ENCODE measurements at regions not wholly inside any gene's neighbourhood (a gene's known extent, or its start where the extent isn't known, plus 50 kb on each side); places are given as distances from the start of the nearest gene placed in this dataset.

DNA sequence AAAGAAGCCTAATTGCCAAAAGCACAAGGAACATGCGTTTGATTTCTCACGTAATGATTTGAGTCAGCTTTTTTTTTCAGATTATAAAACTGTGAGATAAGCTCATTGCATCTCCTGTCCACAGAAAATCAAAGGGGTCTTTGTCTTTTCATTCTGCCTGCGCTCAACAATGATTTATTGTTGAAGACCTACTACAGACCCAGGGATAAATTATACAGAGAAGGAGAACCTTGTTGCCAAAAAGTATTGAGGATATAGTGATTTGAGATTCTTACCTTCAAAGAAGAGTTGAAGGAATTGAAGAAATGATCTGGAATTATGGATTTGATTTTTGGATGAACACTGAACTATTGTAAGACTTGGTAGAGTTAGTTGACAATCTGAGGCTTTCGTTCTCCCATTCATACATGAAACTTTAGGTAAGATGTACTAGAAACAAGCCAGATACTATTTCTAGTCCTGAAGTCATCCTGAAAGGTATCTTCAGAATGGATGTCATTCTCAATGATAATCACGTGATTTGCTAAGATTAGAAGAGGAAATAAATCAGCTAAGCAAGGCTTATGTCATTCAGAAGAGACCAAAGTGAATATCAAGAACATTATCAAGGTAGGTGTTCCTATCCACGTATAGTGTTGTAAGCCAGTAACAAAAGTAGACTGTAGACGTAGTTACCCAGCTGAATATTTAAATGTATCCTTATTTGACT lies 71.1 kb upstream of the SCOC start:
- H3K4me1 ChIP-seq (ENCODE audit: control insufficient read depth, insufficient read depth, low read length), result peaks cover 20% of the 10 kb centered on the region
- H3K36me3 ChIP-seq (ENCODE audit: control insufficient read depth, insufficient read depth, low read length), result no peaks in the 10 kb centered on the region
- no peak overlapping the region for H3K4me3 ChIP-seq (ENCODE audit: low read depth, low read length)
- H3K9ac ChIP-seq (ENCODE audit: low read length), result no peak overlapping the region
- H3K27me3 ChIP-seq (ENCODE audit: control insufficient read depth, insufficient read depth, low read length), result no peaks in the 10 kb centered on the region
- no peaks in the 10 kb centered on the region for H3K9me3 ChIP-seq (ENCODE audit: control insufficient read depth, insufficient read depth, low read depth, low read length)
- H3K27ac ChIP-seq (ENCODE audit: low read depth, low read length), result no peak overlapping the region

GRCh38 chr4:140300271-140300970 lies 73.0 kb upstream of the SCOC start:
- Histone ChIP-seq H3K36me3 (ENCODE audit: control insufficient read depth, insufficient read depth, low read length) (no peaks in the 10 kb centered on the region), H3K4me3 (ENCODE audit: low read depth, low read length) (no peak overlapping the region), H3K9me3 (ENCODE audit: control insufficient read depth, insufficient read depth, low read depth, low read length) (no peaks in the 10 kb centered on the region), H3K27me3 (ENCODE audit: control insufficient read depth, insufficient read depth, low read length) (no peaks in the 10 kb centered on the region), H3K4me1 (ENCODE audit: control insufficient read depth, insufficient read depth, low read length) (peaks cover 32% of the 10 kb centered on the region), H3K9ac (ENCODE audit: low read length) (no peak overlapping the region), H3K27ac (ENCODE audit: low read depth, low read length) (no peak overlapping the region)

- Histone ChIP-seq H3K4me1 (ENCODE audit: control insufficient read depth, insufficient read depth, low read length) (peaks cover 32% of the 10 kb centered on the region), H3K27me3 (ENCODE audit: control insufficient read depth, insufficient read depth, low read length) (no peaks in the 10 kb centered on the region), H3K9ac (ENCODE audit: low read length) (no peak overlapping the region), H3K27ac (ENCODE audit: low read depth, low read length) (no peak overlapping the region), H3K4me3 (ENCODE audit: low read depth, low read length) (no peak overlapping the region), H3K9me3 (ENCODE audit: control insufficient read depth, insufficient read depth, low read depth, low read length) (no peaks in the 10 kb centered on the region), H3K36me3 (ENCODE audit: control insufficient read depth, insufficient read depth, low read length) (no peaks in the 10 kb centered on the region)
Measured at GRCh38 chr4:140298001-140298400, 75.4 kb upstream of the SCOC start.

- no peak overlapping the region for H3K4me3 ChIP-seq (ENCODE audit: low read depth, low read length)
- H3K36me3 ChIP-seq (ENCODE audit: control insufficient read depth, insufficient read depth, low read length), result no peaks in the 10 kb centered on the region
- H3K27me3 ChIP-seq (ENCODE audit: control insufficient read depth, insufficient read depth, low read length), result no peaks in the 10 kb centered on the region
- H3K9me3 ChIP-seq (ENCODE audit: control insufficient read depth, insufficient read depth, low read depth, low read length), result no peaks in the 10 kb centered on the region
- peaks cover 32% of the 10 kb centered on the region for H3K4me1 ChIP-seq (ENCODE audit: control insufficient read depth, insufficient read depth, low read length)
- H3K27ac ChIP-seq (ENCODE audit: low read depth, low read length), result no peak overlapping the region
- no peak overlapping the region for H3K9ac ChIP-seq (ENCODE audit: low read length)
Measured at GRCh38 chr4:140297221-140297570, 76.2 kb upstream of the SCOC start.

DNA sequence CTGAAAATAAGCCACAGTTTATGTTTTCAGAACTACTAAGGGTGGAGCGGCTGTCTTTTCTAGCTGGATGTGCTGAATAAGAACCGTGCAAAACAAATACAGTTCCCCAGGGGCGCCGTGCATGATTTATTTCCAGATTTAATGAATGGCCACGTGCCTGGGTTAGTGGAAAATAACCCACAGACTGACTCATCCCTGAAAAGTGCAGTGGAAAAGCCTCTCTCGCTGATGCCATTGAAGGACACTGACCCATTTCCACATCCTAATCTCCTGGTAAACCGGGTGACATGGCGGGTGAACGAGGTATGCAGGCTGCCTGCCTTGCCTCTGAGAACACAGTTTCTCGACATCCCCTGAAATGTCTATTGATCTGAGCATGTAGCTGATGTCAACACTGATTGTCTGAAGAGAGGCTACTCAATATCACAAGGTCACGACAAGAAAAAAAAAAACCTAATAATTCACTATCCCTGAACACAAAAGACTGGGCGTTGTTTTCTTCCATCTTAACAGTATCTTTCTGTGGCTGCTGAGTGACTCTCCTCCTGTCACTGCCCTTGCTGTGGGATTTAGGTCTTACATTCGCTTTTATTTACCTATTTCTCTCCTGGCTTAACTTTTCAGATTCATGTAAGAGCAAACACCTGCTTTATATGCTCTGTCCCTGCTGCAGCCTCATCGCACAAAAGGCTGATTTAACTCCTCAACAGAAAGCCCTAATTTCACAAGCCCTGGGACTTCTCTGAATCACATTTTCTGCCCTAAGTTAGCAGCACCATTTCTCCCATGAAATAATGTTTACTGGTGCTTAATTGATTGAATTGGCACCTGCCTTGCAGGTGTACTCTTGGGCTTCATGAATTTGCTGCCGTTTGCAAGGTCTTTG lies 76.9 kb upstream of the SCOC start:
- H3K4me1 ChIP-seq (ENCODE audit: control insufficient read depth, insufficient read depth, low read length), result peaks cover 32% of the 10 kb centered on the region
- no peak overlapping the region for H3K9ac ChIP-seq (ENCODE audit: low read length)
- no peaks in the 10 kb centered on the region for H3K36me3 ChIP-seq (ENCODE audit: control insufficient read depth, insufficient read depth, low read length)
- no peak overlapping the region for H3K27ac ChIP-seq (ENCODE audit: low read depth, low read length)
- no peak overlapping the region for H3K4me3 ChIP-seq (ENCODE audit: low read depth, low read length)
- H3K27me3 ChIP-seq (ENCODE audit: control insufficient read depth, insufficient read depth, low read length), result no peaks in the 10 kb centered on the region
- no peaks in the 10 kb centered on the region for H3K9me3 ChIP-seq (ENCODE audit: control insufficient read depth, insufficient read depth, low read depth, low read length)

GRCh38 chr4:140293979-140294378 lies 79.5 kb upstream of the SCOC start:
- Histone ChIP-seq H3K9me3 (ENCODE audit: control insufficient read depth, insufficient read depth, low read depth, low read length) (no peaks in the 10 kb centered on the region), H3K27me3 (ENCODE audit: control insufficient read depth, insufficient read depth, low read length) (no peaks in the 10 kb centered on the region), H3K9ac (ENCODE audit: low read length) (no peak overlapping the region), H3K36me3 (ENCODE audit: control insufficient read depth, insufficient read depth, low read length) (no peaks in the 10 kb centered on the region), H3K4me1 (ENCODE audit: control insufficient read depth, insufficient read depth, low read length) (peaks cover 24% of the 10 kb centered on the region), H3K27ac (ENCODE audit: low read depth, low read length) (no peak overlapping the region), H3K4me3 (ENCODE audit: low read depth, low read length) (no peak overlapping the region)

GRCh38 chr4:140291259-140291658 lies 82.2 kb upstream of the SCOC start:
- Histone ChIP-seq H3K9me3 (ENCODE audit: control insufficient read depth, insufficient read depth, low read depth, low read length) (peaks cover 11% of the 10 kb centered on the region; the same call in 1 of the 2 replicates), H3K4me3 (ENCODE audit: low read depth, low read length) (no peak overlapping the region), H3K27ac (ENCODE audit: low read depth, low read length) (no peak overlapping the region), H3K4me1 (ENCODE audit: control insufficient read depth, insufficient read depth, low read length) (peaks cover 2% of the 10 kb centered on the region; the same call in 1 of the 2 replicates), H3K36me3 (ENCODE audit: control insufficient read depth, insufficient read depth, low read length) (no peaks in the 10 kb centered on the region), H3K27me3 (ENCODE audit: control insufficient read depth, insufficient read depth, low read length) (no peaks in the 10 kb centered on the region), H3K9ac (ENCODE audit: low read length) (no peak overlapping the region)

DNA sequence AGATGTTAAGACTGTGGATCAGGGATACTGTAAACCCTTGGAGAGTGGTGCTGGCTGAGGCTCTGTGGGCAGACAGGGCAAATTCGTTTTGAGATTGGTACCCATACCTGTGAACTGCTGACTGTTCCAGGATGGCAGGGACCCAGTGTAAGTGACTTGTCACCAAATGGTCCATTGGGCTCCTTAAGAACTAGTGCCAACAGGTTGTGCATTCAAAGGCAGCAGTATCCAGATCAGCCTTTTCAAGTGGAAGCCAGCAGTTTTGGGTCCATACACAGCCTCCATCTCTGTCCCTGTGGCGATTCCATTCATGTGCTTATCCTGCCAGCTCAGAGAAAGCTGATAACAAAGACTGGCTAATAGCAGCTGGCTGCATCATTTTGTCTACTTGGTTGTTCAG lies 84.0 kb upstream of the SCOC start:
- H3K4me3 ChIP-seq (ENCODE audit: low read depth, low read length), result no peak overlapping the region
- no peak overlapping the region for H3K9ac ChIP-seq (ENCODE audit: low read length)
- H3K27ac ChIP-seq (ENCODE audit: low read depth, low read length), result no peak overlapping the region
- H3K4me1 ChIP-seq (ENCODE audit: control insufficient read depth, insufficient read depth, low read length), result no peaks in the 10 kb centered on the region; the same call in 1 of the 2 replicates
- no peaks in the 10 kb centered on the region for H3K27me3 ChIP-seq (ENCODE audit: control insufficient read depth, insufficient read depth, low read length)
- no peaks in the 10 kb centered on the region for H3K36me3 ChIP-seq (ENCODE audit: control insufficient read depth, insufficient read depth, low read length)
- H3K9me3 ChIP-seq (ENCODE audit: control insufficient read depth, insufficient read depth, low read depth, low read length), result peaks cover 11% of the 10 kb centered on the region; the same call in 1 of the 2 replicates

- H3K36me3 ChIP-seq (ENCODE audit: control insufficient read depth, insufficient read depth, low read length), result no peaks in the 10 kb centered on the region
- no peak overlapping the region for H3K9ac ChIP-seq (ENCODE audit: low read length)
- no peaks in the 10 kb centered on the region for H3K27me3 ChIP-seq (ENCODE audit: control insufficient read depth, insufficient read depth, low read length)
- H3K27ac ChIP-seq (ENCODE audit: low read depth, low read length), result no peak overlapping the region
- H3K4me1 ChIP-seq (ENCODE audit: control insufficient read depth, insufficient read depth, low read length), result no peaks in the 10 kb centered on the region; the same call in 1 of the 2 replicates
- H3K4me3 ChIP-seq (ENCODE audit: low read depth, low read length), result no peak overlapping the region
- peaks cover 11% of the 10 kb centered on the region; the same call in 1 of the 2 replicates for H3K9me3 ChIP-seq (ENCODE audit: control insufficient read depth, insufficient read depth, low read depth, low read length)
Measured at GRCh38 chr4:140286456-140286855, 87.0 kb upstream of the SCOC start.

DNA sequence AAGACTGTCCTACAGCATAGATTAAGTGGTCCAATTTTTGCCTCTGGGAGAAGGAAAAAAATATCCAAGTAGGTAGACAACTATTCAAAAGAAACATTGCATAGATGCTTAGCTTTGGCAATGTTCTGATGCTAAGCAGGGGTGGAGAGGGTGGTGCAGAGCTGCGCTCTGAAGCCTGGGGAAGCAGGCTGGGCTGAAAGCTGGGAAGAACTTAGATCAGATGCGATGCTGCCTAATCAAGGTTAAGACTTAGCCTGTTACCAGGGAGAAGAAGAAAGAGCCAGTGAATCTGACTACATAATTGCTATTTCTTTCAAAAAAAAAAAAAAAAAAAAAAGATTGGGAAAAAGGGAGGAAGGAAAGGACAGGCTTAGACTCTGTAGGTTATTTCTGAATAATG lies 89.0 kb upstream of the SCOC start:
- Histone ChIP-seq H3K4me1 (ENCODE audit: control insufficient read depth, insufficient read depth, low read length) (no peaks in the 10 kb centered on the region; the same call in 1 of the 2 replicates), H3K9me3 (ENCODE audit: control insufficient read depth, insufficient read depth, low read depth, low read length) (peaks cover 11% of the 10 kb centered on the region; the same call in 1 of the 2 replicates), H3K27ac (ENCODE audit: low read depth, low read length) (no peak overlapping the region), H3K36me3 (ENCODE audit: control insufficient read depth, insufficient read depth, low read length) (no peaks in the 10 kb centered on the region), H3K27me3 (ENCODE audit: control insufficient read depth, insufficient read depth, low read length) (no peaks in the 10 kb centered on the region), H3K9ac (ENCODE audit: low read length) (no peak overlapping the region), H3K4me3 (ENCODE audit: low read depth, low read length) (no peak overlapping the region)

Measured in HUES6 (cell line).